ENCODE measurements at regions not wholly inside any gene's neighbourhood (a gene's known extent, or its start where the extent isn't known, plus 50 kb on each side); places are given as distances from the start of the nearest gene placed in this dataset.

DNA sequence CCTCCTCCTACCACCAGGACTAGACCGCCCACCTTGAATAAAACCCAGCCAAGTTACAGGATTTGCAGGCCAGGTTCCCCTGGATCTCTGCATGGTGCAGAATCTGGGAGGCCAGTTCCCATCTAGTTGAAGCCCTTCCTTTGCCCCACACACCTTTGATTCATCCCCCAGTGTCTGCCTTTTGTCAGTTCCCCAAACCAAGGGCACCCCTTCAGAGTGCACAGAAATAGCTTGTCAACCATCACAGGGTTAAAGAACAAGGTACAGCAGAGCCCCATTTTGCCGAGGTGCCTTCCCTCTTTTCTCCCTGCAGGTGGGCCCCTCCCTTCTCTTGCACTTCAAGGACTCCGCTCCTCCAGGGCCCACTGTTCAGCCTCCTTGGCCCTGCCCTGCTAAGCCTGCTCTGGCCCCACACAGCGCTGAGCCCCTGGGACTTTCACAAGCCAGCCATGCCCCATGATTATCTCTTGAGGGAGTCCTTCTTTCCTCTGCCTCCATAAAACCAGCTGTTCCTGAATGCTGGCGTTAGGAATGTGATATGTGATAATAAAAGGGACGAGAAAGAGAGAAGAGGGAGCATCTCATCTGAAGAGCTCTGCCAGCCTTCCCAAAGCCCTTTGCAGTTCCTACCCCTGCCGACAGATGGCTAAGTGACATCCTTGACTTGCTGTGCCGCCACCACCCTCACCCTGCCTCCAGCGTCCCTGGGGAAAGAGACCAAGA lies 280.3 kb downstream of the CDC5L start:
- TF ChIP-seq CTCF (IDR thresholded peaks at IDR 0.05) = peak; percentile 10 to 66 (median 58)
- TF ChIP-seq POLR2A (IDR thresholded peaks at IDR 0.05) = no peak

All from Peyer's patch (tissue), 4 donors.